DOHH2 (cell line): ENCODE measurements at regions not wholly inside any gene's neighbourhood (a gene's known extent, or its start where the extent isn't known, plus 50 kb on each side); places are given as distances from the start of the nearest gene placed in this dataset.
A peak's percentile ranks its signal among the peaks of the same experiment; 100 is the strongest.

Source experiments
- H3F3A ChIP-seq: fragments of 200-600 bp; sonication (generic), shearing (Covaris generic); 2 replicates; pipeline ENCODE4 v1.6.0; 2016; ENCODE audit warnings: antibody characterized with exemption, mild to moderate bottlenecking; ENCODE audit not compliant: control insufficient read depth, insufficient read depth
- H3K27ac ChIP-seq: fragments of 200-600 bp; sonication (generic); 2 replicates; pipeline ENCODE4 v1.5.1; 2014; ENCODE audit warnings: low read depth, mild to moderate bottlenecking, low read length, moderate library complexity
- H3K27me3 ChIP-seq: fragments of 200-600 bp; sonication (generic); 2 replicates; pipeline ENCODE4 v1.6.1; 2014; ENCODE audit warnings: mild to moderate bottlenecking, low read length, mixed read lengths; ENCODE audit not compliant: control insufficient read depth
- H3K36me3 ChIP-seq: fragments of 200-600 bp; sonication (generic); 2 replicates; pipeline ENCODE4 v1.6.1; 2014; ENCODE audit warnings: mild to moderate bottlenecking, low read length, moderate library complexity, mixed read lengths; ENCODE audit not compliant: control insufficient read depth
- H3K4me1 ChIP-seq: fragments of 200-600 bp; sonication (generic); 2 replicates; pipeline ENCODE4 v1.6.1; 2014; ENCODE audit warnings: mild to moderate bottlenecking, low read length, mixed read lengths; ENCODE audit not compliant: control insufficient read depth
- H3K4me2 ChIP-seq: fragments of 200-600 bp; sonication (generic); 2 replicates; pipeline ENCODE4 v1.6.0; 2014; ENCODE audit warnings: mild to moderate bottlenecking, low read length, moderate library complexity
- H3K4me3 ChIP-seq: fragments of 200-600 bp; sonication (generic); 2 replicates; pipeline ENCODE4 v1.5.1; 2014; ENCODE audit warnings: mild to moderate bottlenecking, low read length, mixed read lengths
- H3K79me2 ChIP-seq: fragments of 200-600 bp; sonication (generic); 2 replicates; pipeline ENCODE4 v1.6.1; 2014; ENCODE audit warnings: mild to moderate bottlenecking, low read length, mixed read lengths; ENCODE audit not compliant: control insufficient read depth
- H3K9me2 ChIP-seq: fragments of 200-600 bp; sonication (generic); replicated peaks from 2 replicates; pipeline ENCODE4 v1.6.1; 2014; ENCODE audit warnings: mild to moderate bottlenecking, low read length, mixed read lengths; ENCODE audit not compliant: control insufficient read depth
- H3K9me3 ChIP-seq: fragments of 200-600 bp; sonication (generic); 2 replicates; pipeline ENCODE4 v1.6.1; 2014; ENCODE audit warnings: antibody characterized with exemption, low read length, mixed read lengths; ENCODE audit not compliant: control insufficient read depth, insufficient read depth
- H4K20me1 ChIP-seq: fragments of 200-600 bp; sonication (generic); 2 replicates; pipeline ENCODE4 v1.6.0; 2014; ENCODE audit warnings: low read depth, mild to moderate bottlenecking, antibody characterized with exemption, low read length, moderate library complexity; ENCODE audit not compliant: control insufficient read depth, insufficient read depth
- EZH2phosphoT487 ChIP-seq: fragments of 200-600 bp; sonication (generic); IDR thresholded peaks from 2 replicates; pipeline ENCODE4 v1.6.1; 2017; ENCODE audit warnings: borderline replicate concordance, mild to moderate bottlenecking, antibody characterized with exemption, low read length, moderate library complexity, mixed read lengths
- TF ChIP-seq, protein P1 (sequence below): fragments of 200-600 bp; sonication (generic); IDR thresholded peaks from one replicate; pipeline ENCODE4 v1.5.1; 2014; ENCODE audit warnings: antibody characterized with exemption, mild to moderate bottlenecking, low read depth, low read length; ENCODE audit not compliant: poor library complexity, severe bottlenecking

DNA sequence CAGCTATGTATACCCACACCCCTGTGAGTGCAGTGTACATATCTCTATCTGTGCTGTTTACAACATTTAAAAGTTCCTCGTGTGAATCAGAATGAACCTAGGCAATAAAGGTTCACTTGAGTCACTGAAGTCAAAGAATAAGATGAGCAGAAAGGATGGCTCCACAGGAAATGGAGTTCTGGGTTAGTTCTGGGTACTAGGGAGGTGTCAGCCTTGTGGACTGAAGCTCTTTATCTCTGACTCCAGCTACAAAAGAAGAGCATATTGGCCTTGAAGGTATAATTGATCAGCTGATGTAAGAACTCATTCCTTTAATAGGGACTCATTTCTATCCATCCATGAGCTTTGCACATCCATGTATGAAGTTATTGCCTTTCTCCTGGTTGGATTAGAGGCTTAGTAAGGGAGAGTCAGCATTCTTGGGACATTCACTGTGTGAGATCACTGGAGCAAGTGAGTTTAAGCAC lies 73.9 kb upstream of the BACH2 start:
- H3K27ac ChIP-seq = peak overlapping the region; percentile 99
- TF ChIP-seq, protein P1, sequence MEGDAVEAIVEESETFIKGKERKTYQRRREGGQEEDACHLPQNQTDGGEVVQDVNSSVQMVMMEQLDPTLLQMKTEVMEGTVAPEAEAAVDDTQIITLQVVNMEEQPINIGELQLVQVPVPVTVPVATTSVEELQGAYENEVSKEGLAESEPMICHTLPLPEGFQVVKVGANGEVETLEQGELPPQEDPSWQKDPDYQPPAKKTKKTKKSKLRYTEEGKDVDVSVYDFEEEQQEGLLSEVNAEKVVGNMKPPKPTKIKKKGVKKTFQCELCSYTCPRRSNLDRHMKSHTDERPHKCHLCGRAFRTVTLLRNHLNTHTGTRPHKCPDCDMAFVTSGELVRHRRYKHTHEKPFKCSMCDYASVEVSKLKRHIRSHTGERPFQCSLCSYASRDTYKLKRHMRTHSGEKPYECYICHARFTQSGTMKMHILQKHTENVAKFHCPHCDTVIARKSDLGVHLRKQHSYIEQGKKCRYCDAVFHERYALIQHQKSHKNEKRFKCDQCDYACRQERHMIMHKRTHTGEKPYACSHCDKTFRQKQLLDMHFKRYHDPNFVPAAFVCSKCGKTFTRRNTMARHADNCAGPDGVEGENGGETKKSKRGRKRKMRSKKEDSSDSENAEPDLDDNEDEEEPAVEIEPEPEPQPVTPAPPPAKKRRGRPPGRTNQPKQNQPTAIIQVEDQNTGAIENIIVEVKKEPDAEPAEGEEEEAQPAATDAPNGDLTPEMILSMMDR = no peak
- no peak for TF ChIP-seq EZH2phosphoT487

DNA sequence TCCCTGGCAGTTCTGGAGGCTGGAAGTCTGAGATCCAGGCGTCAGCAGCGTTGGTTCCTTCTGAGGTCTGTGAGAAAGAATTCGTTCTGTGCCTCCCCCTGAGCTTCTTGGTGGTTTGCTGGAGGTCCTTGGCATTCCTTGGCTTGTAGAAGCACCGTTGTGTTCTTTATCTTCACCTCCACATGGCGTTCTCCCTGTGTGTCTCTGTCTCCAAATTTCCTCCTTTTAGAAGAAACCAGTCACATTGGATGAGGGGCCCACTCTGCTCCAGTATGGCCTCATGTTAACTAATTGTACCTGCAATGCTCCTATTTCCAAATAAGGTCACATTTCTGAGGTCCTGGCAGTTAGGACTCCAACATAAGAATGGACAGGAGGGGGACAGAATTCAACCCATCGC lies 73.0 kb upstream of the BACH2 start:
- Histone ChIP-seq H3K36me3 (peaks cover 10% of the 10 kb centered on the region; the same call in 1 of the 2 replicates), H4K20me1 (no peaks in the 10 kb centered on the region), H3K4me2 (no peak overlapping the region), H3K4me1 (peaks cover 72% of the 10 kb centered on the region), H3K79me2 (peaks cover 12% of the 10 kb centered on the region), H3K27me3 (no peaks in the 10 kb centered on the region), H3F3A (peaks cover 21% of the 10 kb centered on the region), H3K4me3 (no peak overlapping the region), H3K9me2 (no peaks in the 10 kb centered on the region), H3K9me3 (peaks cover 13% of the 10 kb centered on the region; the same call in 1 of the 2 replicates), H3K27ac (0 out of 2 replicates have a peak overlapping the region, but pooled peaks have one; percentile 3)
- TF ChIP-seq EZH2phosphoT487 = no peak
- TF ChIP-seq, protein P1 = no peak

More for the DNA sequence above, 73.9 kb upstream of the BACH2 start:
- no peaks in the 10 kb centered on the region for H4K20me1 ChIP-seq
- peaks cover 23% of the 10 kb centered on the region for H3F3A ChIP-seq
- H3K9me2 ChIP-seq = no peaks in the 10 kb centered on the region
- peaks cover 16% of the 10 kb centered on the region for H3K36me3 ChIP-seq
- H3K27me3 ChIP-seq = no peaks in the 10 kb centered on the region
- peaks cover 15% of the 10 kb centered on the region for H3K79me2 ChIP-seq
- peaks cover 80% of the 10 kb centered on the region for H3K4me1 ChIP-seq
- H3K4me3 ChIP-seq = peak overlapping the region; percentile 36
- H3K9me3 ChIP-seq = peaks cover 16% of the 10 kb centered on the region; the same call in 1 of the 2 replicates
- H3K4me2 ChIP-seq = peak overlapping the region; percentile 66

DNA sequence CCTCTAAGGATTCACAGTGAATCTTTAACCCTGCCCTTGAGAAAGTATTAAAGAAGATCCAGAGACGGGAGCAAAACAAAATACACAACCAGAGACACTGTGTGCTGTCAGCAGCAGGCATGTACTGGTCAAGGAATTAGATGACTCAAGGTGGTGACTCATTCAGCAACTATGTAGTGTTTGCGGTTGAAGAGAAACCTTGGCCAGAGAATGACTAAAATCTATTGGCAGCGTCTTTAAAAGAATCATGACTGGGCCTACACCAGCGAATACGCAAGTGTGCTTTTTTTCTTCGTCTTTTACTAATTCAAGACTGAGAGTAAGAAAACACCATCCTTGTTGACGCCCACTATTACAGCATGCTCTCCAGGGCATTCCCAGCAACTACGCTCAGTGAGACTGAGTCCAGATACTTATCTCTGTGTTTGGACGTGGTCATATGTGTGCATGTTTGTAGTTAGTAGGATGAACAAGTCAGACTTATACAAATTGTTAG lies 72.4 kb upstream of the BACH2 start:
- H3K9me2 ChIP-seq = no peaks in the 10 kb centered on the region
- peaks cover 72% of the 10 kb centered on the region for H3K4me1 ChIP-seq
- H3K9me3 ChIP-seq = peaks cover 9% of the 10 kb centered on the region; the same call in 1 of the 2 replicates
- H3K4me2 ChIP-seq = peak overlapping the region; percentile 13; the same call in 1 of the 2 replicates
- peaks cover 6% of the 10 kb centered on the region; the same call in 1 of the 2 replicates for H3K36me3 ChIP-seq
- TF ChIP-seq, protein P1 = no peak
- TF ChIP-seq EZH2phosphoT487 = no peak
- 0 out of 2 replicates have a peak overlapping the region, but pooled peaks have one; percentile 3 for H3K27ac ChIP-seq
- H3K4me3 ChIP-seq = no peak overlapping the region
- H3F3A ChIP-seq = peaks cover 20% of the 10 kb centered on the region
- no peaks in the 10 kb centered on the region for H4K20me1 ChIP-seq
- H3K27me3 ChIP-seq = no peaks in the 10 kb centered on the region
- H3K79me2 ChIP-seq = peaks cover 7% of the 10 kb centered on the region
